ENCODE measurements at regions not wholly inside any gene's neighbourhood (a gene's known extent, or its start where the extent isn't known, plus 50 kb on each side); places are given as distances from the start of the nearest gene placed in this dataset.

DNA sequence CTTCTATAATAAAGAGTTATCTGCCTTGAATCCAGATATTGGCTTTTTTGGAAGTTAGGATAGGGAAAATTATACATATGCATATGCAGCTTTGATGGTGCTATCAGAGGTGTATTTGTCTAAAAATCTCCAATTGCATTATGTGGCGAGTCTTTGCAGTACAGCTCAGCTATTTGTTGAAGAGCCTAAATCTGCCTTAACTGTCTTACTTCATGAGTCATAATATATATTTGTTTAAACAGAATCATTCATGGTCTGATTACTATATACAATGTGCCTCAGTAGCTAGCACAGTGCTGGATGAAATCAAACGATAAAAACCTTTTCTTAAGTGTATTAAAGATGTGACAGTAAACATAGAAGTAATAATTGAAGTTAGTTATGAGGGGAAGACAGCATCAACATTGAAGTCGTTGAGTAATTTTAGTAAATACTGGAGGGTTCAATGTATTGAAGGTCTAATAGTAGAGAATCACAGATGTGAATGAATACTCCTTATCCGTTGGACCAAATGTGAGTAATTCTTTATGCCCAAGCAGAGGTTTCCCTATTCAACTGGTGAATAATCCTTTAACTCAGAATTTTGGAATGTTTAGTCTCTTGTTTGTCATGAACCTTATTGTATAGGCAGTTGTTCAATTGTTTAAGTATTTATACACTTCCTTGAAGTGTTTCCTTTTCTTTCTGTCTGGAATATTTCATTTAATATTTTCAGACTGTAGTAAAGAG, 74.8 kb upstream of the NAALADL2 start:
- Histone ChIP-seq H3F3A (replicated peaks; ENCODE audit: insufficient read depth) (peaks cover 2% of the 10 kb centered on the region), H3K4me1 (ENCODE audit: control insufficient read depth in 1 of 2, insufficient read depth in 2 of 2, low read depth in 1 of 2, low read length in 1 of 2) (no peaks in the 10 kb centered on the region), H3K9me3 (no peaks in the 10 kb centered on the region), H3K36me3 (replicated peaks in 1 of 2; ENCODE audit: control insufficient read depth in 1 of 2, insufficient read depth in 2 of 2, low read length in 1 of 2) (no peaks in the 10 kb centered on the region), H2AFZ (ENCODE audit: low read depth) (no peak overlapping the region), H3K27ac (ENCODE audit: low read depth in 2 of 2, low read length in 1 of 2) (no peak overlapping the region), H3K9me2 (no peaks in the 10 kb centered on the region), H3K4me2 (no peak overlapping the region), H3K27me3 (ENCODE audit: insufficient read depth) (no peaks in the 10 kb centered on the region), H3K4me3 (ENCODE audit: low read depth in 2 of 2, low read length in 1 of 2) (no peak overlapping the region), H4K20me1 (ENCODE audit: insufficient read depth) (no peaks in the 10 kb centered on the region), H3K79me2 (ENCODE audit: insufficient read depth) (no peaks in the 10 kb centered on the region), H3K9ac (no peak overlapping the region)
- WGBS (ENCODE audit: low lambda C conversion rate) = 56% methylated on average over 4 of the region's 4 CpGs
- ChIA-PET POLR2A (interaction anchor here (0.6 kb wide), 1 partner anchor 137 kb away, joined by 3 read pairs; no protein-coding TSS in a partner anchor), CTCF (no interaction called here)
- TF ChIP-seq YY1 (IDR thresholded peaks at IDR 0.05; ENCODE audit: low read depth) (no peak), FOXM1 (IDR thresholded peaks at IDR 0.05; ENCODE audit: low read depth) (no peak), FOSL2 (IDR thresholded peaks at IDR 0.05; ENCODE audit: borderline replicate concordance, low read depth) (no peak)
- TF ChIP-seq, protein P1, sequence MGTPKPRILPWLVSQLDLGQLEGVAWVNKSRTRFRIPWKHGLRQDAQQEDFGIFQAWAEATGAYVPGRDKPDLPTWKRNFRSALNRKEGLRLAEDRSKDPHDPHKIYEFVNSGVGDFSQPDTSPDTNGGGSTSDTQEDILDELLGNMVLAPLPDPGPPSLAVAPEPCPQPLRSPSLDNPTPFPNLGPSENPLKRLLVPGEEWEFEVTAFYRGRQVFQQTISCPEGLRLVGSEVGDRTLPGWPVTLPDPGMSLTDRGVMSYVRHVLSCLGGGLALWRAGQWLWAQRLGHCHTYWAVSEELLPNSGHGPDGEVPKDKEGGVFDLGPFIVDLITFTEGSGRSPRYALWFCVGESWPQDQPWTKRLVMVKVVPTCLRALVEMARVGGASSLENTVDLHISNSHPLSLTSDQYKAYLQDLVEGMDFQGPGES (IDR thresholded peaks at IDR 0.05; ENCODE audit: low read depth, low read length) = no peak
- no peak for DNase-seq

DNA sequence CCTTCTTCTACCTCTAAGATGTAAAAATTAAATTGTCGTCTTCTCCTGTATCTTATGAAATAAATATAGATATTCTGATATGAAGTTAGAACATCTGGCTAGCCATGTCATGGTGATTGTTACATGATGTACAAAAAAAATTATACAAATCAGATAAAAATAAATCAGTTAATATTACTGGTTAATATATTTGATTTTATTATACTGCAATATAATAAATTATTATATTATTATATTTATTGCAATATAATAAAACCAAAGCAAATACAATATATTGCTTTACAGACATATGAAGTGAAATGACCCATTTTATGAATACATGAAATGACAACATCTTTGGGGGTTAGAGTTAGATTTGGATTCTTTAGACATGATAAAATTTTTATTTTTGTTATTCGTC, 72.3 kb upstream of the NAALADL2 start:
- no peaks in the 10 kb centered on the region for H3K9me2 ChIP-seq
- H3F3A ChIP-seq (replicated peaks; ENCODE audit: insufficient read depth) = peaks cover 11% of the 10 kb centered on the region
- H3K36me3 ChIP-seq (replicated peaks in 1 of 2; ENCODE audit: control insufficient read depth in 1 of 2, insufficient read depth in 2 of 2, low read length in 1 of 2) = no peaks in the 10 kb centered on the region
- CTCF ChIA-PET = no interaction called here
- no peak overlapping the region for H3K4me3 ChIP-seq (ENCODE audit: low read depth in 2 of 2, low read length in 1 of 2)
- no peak overlapping the region for H3K4me2 ChIP-seq
- H3K27me3 ChIP-seq (ENCODE audit: insufficient read depth) = no peaks in the 10 kb centered on the region
- no peak for TF ChIP-seq MXI1 (IDR thresholded peaks at IDR 0.05; ENCODE audit: low read depth, low read length)
- TF ChIP-seq, protein P2, sequence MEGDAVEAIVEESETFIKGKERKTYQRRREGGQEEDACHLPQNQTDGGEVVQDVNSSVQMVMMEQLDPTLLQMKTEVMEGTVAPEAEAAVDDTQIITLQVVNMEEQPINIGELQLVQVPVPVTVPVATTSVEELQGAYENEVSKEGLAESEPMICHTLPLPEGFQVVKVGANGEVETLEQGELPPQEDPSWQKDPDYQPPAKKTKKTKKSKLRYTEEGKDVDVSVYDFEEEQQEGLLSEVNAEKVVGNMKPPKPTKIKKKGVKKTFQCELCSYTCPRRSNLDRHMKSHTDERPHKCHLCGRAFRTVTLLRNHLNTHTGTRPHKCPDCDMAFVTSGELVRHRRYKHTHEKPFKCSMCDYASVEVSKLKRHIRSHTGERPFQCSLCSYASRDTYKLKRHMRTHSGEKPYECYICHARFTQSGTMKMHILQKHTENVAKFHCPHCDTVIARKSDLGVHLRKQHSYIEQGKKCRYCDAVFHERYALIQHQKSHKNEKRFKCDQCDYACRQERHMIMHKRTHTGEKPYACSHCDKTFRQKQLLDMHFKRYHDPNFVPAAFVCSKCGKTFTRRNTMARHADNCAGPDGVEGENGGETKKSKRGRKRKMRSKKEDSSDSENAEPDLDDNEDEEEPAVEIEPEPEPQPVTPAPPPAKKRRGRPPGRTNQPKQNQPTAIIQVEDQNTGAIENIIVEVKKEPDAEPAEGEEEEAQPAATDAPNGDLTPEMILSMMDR (IDR thresholded peaks at IDR 0.05) = no peak
- no peak for TF ChIP-seq FOSL2 (IDR thresholded peaks at IDR 0.05; ENCODE audit: borderline replicate concordance, low read depth)
- TF ChIP-seq TCF12 (IDR thresholded peaks at IDR 0.05) = no peak
- TF ChIP-seq GABPA (IDR thresholded peaks at IDR 0.05; ENCODE audit: low read depth) = no peak
- no peak for TF ChIP-seq TEAD4 (IDR thresholded peaks at IDR 0.05; ENCODE audit: borderline replicate concordance, insufficient read depth)
- TF ChIP-seq, protein P3, sequence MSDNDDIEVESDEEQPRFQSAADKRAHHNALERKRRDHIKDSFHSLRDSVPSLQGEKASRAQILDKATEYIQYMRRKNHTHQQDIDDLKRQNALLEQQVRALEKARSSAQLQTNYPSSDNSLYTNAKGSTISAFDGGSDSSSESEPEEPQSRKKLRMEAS (IDR thresholded peaks at IDR 0.05; ENCODE audit: low read depth) = no peak
- TF ChIP-seq SMC3 (IDR thresholded peaks at IDR 0.05; ENCODE audit: low read depth, low read length) = no peak
- POLR2A ChIA-PET = no interaction called here
- no peaks in the 10 kb centered on the region for H3K4me1 ChIP-seq (ENCODE audit: control insufficient read depth in 1 of 2, insufficient read depth in 2 of 2, low read depth in 1 of 2, low read length in 1 of 2)
- no peak overlapping the region for H3K9ac ChIP-seq
- 88% methylated on average over 2 of the region's 2 CpGs for WGBS (ENCODE audit: low lambda C conversion rate)
- no peaks in the 10 kb centered on the region for H3K79me2 ChIP-seq (ENCODE audit: insufficient read depth)
- H2AFZ ChIP-seq (ENCODE audit: low read depth) = no peak overlapping the region
- H3K27ac ChIP-seq (ENCODE audit: low read depth in 2 of 2, low read length in 1 of 2) = no peak overlapping the region
- DNase-seq = no peak
- no peaks in the 10 kb centered on the region for H3K9me3 ChIP-seq
- no peaks in the 10 kb centered on the region for H4K20me1 ChIP-seq (ENCODE audit: insufficient read depth)
